HEK293T (cell line): ENCODE measurements at regions not wholly inside any gene's neighbourhood (a gene's known extent, or its start where the extent isn't known, plus 50 kb on each side); places are given as distances from the start of the nearest gene placed in this dataset.

Experiments
- CTCF ChIA-PET: fragments of 350-600 bp; formaldehyde crosslinking; extraction: SDS; loops from one replicate; lab custom pipeline; 2021; ENCODE audit warnings: antibody characterized with exemption, inconsistent platforms; lab: Yijun Ruan, JAX
- POLR2A ChIA-PET: fragments of 350-600 bp; formaldehyde crosslinking; extraction: SDS; loops from one replicate; lab custom pipeline; 2020; ENCODE audit warnings: antibody characterized with exemption, inconsistent platforms; lab: Yijun Ruan, JAX
- DNase-seq: peaks from one replicate; pipeline ENCODE4 v3.0.0; 2012; ENCODE audit warnings: mixed read lengths; ENCODE audit errors: extremely low spot score
- ARNT ChIP-seq: fragments of 450-650 bp; IDR thresholded peaks from 2 replicates; pipeline ENCODE4 v1.6.1; 2017; ENCODE audit warnings: mild to moderate bottlenecking
- BHLHE40 ChIP-seq: fragments of 450-650 bp; IDR thresholded peaks from 2 replicates; pipeline ENCODE4 v1.6.1; 2016; ENCODE audit warnings: mild to moderate bottlenecking, moderate library complexity, borderline replicate concordance
- CTBP1 ChIP-seq: fragments of 450-650 bp; IDR thresholded peaks from 2 replicates; pipeline ENCODE4 v1.6.1; 2016; ENCODE audit warnings: borderline replicate concordance
- ELF4 ChIP-seq: fragments of 450-650 bp; IDR thresholded peaks from 2 replicates; pipeline ENCODE4 v1.6.1; 2017; ENCODE audit warnings: antibody characterized with exemption
- FOXA1 ChIP-seq: fragments of 450-650 bp; IDR thresholded peaks from 2 replicates; pipeline ENCODE4 v1.6.1; 2016; ENCODE audit warnings: mild to moderate bottlenecking
- FOXK2 ChIP-seq: fragments of 450-650 bp; IDR thresholded peaks from 2 replicates; pipeline ENCODE4 v1.6.1; 2016; ENCODE audit warnings: mild to moderate bottlenecking
- FOXM1 ChIP-seq: fragments of 450-650 bp; IDR thresholded peaks from 2 replicates; pipeline ENCODE4 v1.6.1; 2017; ENCODE audit warnings: mild to moderate bottlenecking, borderline replicate concordance
- HDGF ChIP-seq: fragments of 450-650 bp; IDR thresholded peaks from 2 replicates; pipeline ENCODE4 v1.6.1; 2017; ENCODE audit warnings: antibody characterized with exemption, borderline replicate concordance
- L3MBTL2 ChIP-seq: fragments of 450-650 bp; conservative IDR thresholded peaks from 2 replicates; pipeline ENCODE4 v1.6.1; 2016; ENCODE audit warnings: mild to moderate bottlenecking
- LEF1 ChIP-seq: fragments of 450-650 bp; IDR thresholded peaks from 2 replicates; pipeline ENCODE4 v1.6.1; 2017; ENCODE audit warnings: mild to moderate bottlenecking, borderline replicate concordance
- NFRKB ChIP-seq: fragments of 450-650 bp; IDR thresholded peaks from 2 replicates; pipeline ENCODE4 v1.6.1; 2016; ENCODE audit warnings: mild to moderate bottlenecking, moderate library complexity
- SP1 ChIP-seq: fragments of 450-650 bp; IDR thresholded peaks from 2 replicates; pipeline ENCODE4 v1.6.1; 2017
- SUZ12 ChIP-seq: fragments of 450-650 bp; IDR thresholded peaks from 2 replicates; pipeline ENCODE4 v1.6.1; 2016; ENCODE audit warnings: mild to moderate bottlenecking
- TARDBP ChIP-seq: fragments of 450-650 bp; IDR thresholded peaks from 2 replicates; pipeline ENCODE4 v1.6.1; 2016
- ZNF384 ChIP-seq: fragments of 450-650 bp; IDR thresholded peaks from 2 replicates; pipeline ENCODE4 v1.6.1; 2016
- TF ChIP-seq, protein P1 (sequence below): fragments of 450-650 bp; IDR thresholded peaks from 2 replicates; pipeline ENCODE4 v1.6.1; 2016

DNA sequence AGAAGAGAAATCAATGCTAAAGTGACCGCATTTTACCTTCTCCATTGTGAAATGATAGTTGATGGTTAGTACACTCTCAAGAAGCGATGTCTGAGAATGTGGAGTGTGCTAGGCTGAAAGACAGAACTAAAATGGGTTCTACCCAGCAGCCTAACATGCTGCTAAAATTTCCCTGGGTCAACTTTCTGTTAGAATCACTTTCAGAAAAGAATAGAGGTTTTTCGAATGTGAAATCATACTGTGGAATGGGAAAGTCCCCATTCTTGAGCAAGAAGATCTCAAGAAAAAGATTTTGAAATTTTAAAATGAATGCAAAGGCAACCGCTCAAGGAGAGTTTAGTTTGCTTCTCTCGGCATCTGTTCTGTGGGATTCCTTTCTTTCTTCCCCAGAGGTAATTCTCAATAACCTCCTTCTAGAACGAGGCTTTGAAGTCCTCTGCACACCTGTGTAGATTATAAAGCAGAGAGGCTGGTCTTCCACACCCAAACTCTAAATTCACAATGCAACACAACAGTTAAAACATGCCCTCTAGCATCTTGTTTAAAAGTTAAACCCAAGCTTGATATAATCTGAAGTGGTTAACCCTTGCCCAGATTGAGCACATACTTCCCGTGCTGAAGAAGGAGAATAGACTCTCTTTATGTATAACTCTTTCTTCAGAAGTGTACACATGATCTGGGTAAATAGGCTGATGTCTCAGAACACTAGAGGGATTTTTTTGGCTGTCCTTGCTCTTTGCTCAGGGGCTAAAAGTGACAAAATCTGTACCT is 208.7 kb upstream of the KLF3 start:
- ChIA-PET POLR2A (no interaction called here), CTCF (no interaction called here)
- TF ChIP-seq SP1: no peak
- TF ChIP-seq ZNF384: no peak
- TF ChIP-seq SUZ12: no peak
- TF ChIP-seq TARDBP: no peak
- no peak for TF ChIP-seq NFRKB
- TF ChIP-seq CTBP1: no peak
- no peak for TF ChIP-seq HDGF
- TF ChIP-seq L3MBTL2: no peak
- no peak for TF ChIP-seq FOXK2
- no peak for TF ChIP-seq BHLHE40
- no peak for TF ChIP-seq ELF4
- TF ChIP-seq LEF1: no peak
- TF ChIP-seq, protein P1, sequence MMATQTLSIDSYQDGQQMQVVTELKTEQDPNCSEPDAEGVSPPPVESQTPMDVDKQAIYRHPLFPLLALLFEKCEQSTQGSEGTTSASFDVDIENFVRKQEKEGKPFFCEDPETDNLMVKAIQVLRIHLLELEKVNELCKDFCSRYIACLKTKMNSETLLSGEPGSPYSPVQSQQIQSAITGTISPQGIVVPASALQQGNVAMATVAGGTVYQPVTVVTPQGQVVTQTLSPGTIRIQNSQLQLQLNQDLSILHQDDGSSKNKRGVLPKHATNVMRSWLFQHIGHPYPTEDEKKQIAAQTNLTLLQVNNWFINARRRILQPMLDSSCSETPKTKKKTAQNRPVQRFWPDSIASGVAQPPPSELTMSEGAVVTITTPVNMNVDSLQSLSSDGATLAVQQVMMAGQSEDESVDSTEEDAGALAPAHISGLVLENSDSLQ: no peak
- TF ChIP-seq ARNT: no peak
- TF ChIP-seq FOXA1: no peak
- TF ChIP-seq FOXM1: no peak
- DNase-seq: no peak

DNA sequence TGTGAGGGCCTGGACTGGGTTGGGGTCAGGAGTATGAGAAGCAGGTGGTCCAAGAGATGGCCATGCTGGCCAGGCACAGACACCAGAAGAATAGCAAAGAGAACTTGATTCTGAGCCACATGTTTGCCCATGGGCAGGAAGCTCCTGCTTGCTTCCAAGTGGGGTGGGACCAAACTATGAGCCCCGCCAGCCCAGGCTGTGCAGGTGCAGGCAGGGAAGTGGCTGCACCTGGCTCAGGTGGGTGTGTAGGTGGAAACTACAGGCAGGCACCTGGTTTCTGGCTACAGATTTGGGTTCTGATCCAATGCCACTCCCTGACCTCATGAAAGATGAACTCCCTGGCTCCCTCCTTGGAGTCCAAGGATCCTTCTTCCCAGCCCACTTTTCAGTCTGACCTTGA is 207.9 kb upstream of the KLF3 start:
- POLR2A ChIA-PET: no interaction called here
- CTCF ChIA-PET: no interaction called here
- no peak for DNase-seq
- TF ChIP-seq, protein P1: no peak
- TF ChIP-seq NFRKB (no peak), TARDBP (no peak), ZNF384 (no peak), FOXK2 (no peak), SP1 (no peak), FOXM1 (no peak), FOXA1 (no peak), L3MBTL2 (no peak), LEF1 (no peak), ELF4 (no peak), ARNT (no peak), SUZ12 (no peak), HDGF (no peak), CTBP1 (no peak), BHLHE40 (no peak)

DNA sequence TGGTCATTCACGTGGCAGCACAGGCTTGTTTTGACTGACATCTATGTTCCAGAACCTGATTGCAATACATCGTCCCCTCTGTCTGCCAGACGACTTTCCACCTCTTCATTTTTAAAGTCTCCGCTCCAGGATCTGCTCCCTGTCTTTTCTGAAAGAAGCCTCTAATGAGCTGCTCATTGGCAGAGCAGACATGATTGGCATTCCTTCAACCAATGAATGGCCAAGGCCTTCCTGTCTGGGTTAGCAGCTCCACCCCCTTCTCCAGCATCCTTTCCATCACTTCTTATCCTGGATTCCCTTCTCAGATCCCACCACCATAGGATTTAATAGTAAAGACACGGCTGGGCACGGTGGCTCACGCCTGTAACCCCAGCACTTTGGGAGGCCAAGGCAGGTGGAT is 202.7 kb upstream of the KLF3 start:
- no peak for TF ChIP-seq CTBP1
- TF ChIP-seq FOXA1: no peak
- TF ChIP-seq, protein P1: peak; percentile 79
- no peak for TF ChIP-seq FOXM1
- TF ChIP-seq BHLHE40: no peak
- no peak for TF ChIP-seq ZNF384
- TF ChIP-seq ARNT: no peak
- TF ChIP-seq HDGF: no peak
- CTCF ChIA-PET: no interaction called here
- POLR2A ChIA-PET: no interaction called here
- no peak for DNase-seq

DNA sequence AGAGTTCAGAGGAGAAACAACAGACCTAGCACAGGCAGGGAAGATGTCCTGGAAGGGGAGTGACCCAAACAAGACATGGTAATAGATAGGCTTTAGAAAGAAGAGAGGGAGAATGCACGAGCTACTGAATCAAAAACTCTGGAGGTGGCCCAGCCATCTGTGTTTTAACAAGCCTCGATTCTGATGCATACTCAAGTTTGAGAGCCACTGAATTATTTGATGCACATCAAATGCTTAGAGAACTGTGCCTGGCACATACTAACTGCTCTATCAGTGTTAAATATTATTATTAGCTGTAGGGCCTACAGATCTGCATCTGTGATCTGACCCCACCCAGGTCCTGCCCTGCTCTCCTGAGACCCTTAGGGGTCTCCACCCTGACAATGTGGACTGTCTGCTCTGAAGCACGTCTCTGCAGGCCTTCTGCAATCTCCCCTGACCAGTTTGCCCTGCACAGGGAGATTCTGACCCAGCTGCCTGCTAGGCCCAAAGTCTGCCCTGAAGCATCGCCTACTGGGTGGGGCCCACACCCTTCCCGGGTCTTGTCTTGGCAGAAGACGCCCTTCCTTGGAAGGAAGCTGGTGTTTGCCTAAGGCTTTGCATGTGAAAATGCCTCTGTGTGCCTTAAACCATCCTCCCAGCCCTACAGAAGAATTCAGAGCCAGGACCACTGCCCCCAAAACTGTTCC is 201.5 kb upstream of the KLF3 start:
- ChIA-PET CTCF (no interaction called here), POLR2A (no interaction called here)
- no peak for TF ChIP-seq NFRKB
- no peak for TF ChIP-seq LEF1
- TF ChIP-seq ZNF384: no peak
- TF ChIP-seq FOXK2: no peak
- TF ChIP-seq SP1: no peak
- no peak for TF ChIP-seq SUZ12
- TF ChIP-seq CTBP1: no peak
- TF ChIP-seq TARDBP: no peak
- no peak for TF ChIP-seq FOXA1
- TF ChIP-seq FOXM1: no peak
- TF ChIP-seq, protein P1: no peak
- no peak for TF ChIP-seq L3MBTL2
- no peak for TF ChIP-seq ARNT
- no peak for DNase-seq

DNA sequence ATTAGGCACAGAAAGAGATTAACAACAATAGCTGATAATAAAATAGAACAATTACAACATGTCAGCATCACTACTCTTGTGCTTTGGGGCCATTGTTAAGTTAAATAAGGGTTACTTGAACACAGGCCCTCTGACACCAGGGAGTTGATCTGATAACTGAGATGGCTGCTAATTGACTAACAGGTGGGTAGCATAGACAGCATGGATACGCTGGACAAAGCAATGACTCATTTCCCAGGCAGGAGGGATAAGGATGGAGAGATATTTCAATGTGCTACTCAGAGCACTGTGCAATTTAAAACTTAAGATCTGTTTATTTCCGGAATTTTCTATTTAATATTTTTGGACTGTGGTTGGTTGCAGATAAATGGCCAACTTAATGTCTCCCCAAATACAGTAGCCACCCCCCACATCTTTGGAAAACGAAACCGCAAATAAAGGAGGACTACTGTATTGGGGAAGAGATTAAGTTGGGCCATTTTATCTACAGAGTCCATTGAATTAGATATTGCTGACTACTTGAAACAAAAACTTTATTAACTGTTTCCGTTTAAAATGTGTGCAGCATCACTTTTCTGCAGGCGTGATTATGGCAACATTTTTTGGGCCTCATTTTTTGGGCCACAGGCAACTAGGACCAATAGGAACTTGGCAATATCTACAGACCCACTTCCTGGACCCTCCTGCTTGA is 200.6 kb upstream of the KLF3 start:
- ChIA-PET POLR2A (no interaction called here), CTCF (no interaction called here)
- no peak for DNase-seq
- TF ChIP-seq TARDBP: no peak
- no peak for TF ChIP-seq ELF4
- no peak for TF ChIP-seq SUZ12
- TF ChIP-seq ZNF384: no peak
- TF ChIP-seq, protein P1: no peak
- TF ChIP-seq SP1: no peak
- TF ChIP-seq NFRKB: no peak
- TF ChIP-seq FOXK2: no peak
- TF ChIP-seq BHLHE40: no peak
- no peak for TF ChIP-seq LEF1
- TF ChIP-seq HDGF: no peak
- no peak for TF ChIP-seq ARNT
- TF ChIP-seq L3MBTL2: no peak
- no peak for TF ChIP-seq FOXA1
- no peak for TF ChIP-seq FOXM1
- no peak for TF ChIP-seq CTBP1
